HG02571 (cell line): ENCODE measurements at regions not wholly inside any gene's neighbourhood (a gene's known extent, or its start where the extent isn't known, plus 50 kb on each side); places are given as distances from the start of the nearest gene placed in this dataset.
"Not testable (repeated sequence)": the region's sequence is repeated elsewhere in the genome, so short reads cannot be mapped to it uniquely, and the experiment has no call there.

ENCODE experiments used
- ATAC-seq: cut with Tn5 transposase; IDR thresholded peaks from one replicate; pipeline ENCODE4 v1.9.1; 2021; ENCODE audit warnings: mild to moderate bottlenecking, moderate library complexity; ENCODE audit not compliant: unreplicated experiment

DNA sequence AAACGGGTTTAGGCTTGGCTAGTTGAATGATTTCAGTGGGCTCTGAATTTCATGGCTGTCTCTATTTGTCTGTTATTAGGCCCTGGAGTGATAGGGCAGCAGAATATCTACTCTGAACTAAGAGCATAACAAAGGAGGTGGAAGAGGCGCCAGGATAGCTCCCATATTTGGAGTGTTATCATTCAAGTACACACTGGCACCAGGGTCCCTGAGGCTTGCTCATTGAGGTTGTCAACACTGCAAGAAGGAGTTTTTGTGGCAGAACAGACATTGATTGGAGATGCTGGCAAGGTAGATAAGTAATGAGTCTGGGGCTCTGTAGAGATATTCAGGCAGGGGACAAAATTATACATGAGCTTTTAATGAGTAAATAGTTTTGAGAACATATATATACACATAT, 1748.4 kb downstream of the MRPL39 start:
- ATAC-seq = no peak

- no peak for ATAC-seq
Observed at GRCh38 chr21:23853796-23854379, 1753.4 kb downstream of the MRPL39 start.

GRCh38 chr21:23837564-23837963, 1769.7 kb downstream of the MRPL39 start:
- ATAC-seq = no peak

DNA sequence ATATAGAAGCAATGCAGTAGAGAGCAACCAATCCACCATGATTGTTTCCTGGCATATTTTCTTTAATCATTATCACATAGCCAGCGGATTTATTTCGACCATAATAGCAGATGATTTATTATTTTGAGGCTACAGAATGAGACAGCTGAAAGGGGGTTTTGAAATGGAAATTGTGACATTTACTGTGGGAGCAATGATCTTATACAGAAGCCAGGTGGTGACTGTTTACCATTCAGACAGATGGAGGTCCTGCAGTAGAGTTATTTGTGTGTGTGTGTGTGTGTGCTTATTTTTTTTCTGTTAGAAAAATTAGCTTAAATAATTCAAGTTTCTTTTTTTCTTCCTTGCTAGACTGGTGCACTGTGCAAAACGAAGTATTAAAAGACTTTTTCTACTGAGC, 1784.5 kb downstream of the MRPL39 start:
- no peak for ATAC-seq

DNA sequence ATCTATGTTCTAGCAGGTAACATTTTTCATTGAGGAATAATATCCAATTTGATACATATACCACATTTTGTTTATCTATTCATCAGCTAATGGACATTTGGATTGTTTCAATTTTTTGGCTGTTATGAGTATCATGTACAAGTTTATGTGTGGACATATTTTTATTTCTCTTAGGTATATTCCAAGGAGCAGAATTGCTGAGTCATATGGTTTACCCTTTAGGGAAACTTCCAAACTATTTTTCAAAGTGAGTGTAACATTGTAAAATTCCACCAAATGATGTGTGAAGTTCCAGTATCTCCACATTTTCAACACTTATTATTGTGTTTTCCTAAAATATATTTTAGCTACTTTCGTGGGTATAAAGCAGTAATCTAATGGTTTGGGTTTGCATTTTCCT, 1789.9 kb downstream of the MRPL39 start:
- ATAC-seq = no peak

- ATAC-seq = no peak
Observed at GRCh38 chr21:23812485-23812884, 1794.8 kb downstream of the MRPL39 start.

DNA sequence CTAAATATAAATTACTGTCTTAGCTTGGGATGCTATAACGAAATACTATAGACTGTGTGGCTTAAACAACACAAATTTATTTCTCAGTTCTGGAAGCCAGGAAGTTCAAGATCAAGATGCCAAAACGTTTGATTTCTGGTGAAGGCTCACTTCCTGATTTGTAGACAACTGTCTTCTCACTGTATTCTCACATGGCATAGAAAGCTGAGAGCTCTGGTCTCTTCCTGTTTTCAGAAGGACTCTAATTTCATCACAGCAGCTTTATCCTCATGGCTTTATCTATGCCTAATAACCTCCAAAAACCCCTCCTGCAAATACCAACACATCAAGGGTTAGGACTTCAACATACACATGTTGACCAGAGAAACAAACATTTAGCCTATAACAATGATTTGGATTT, 1795.5 kb downstream of the MRPL39 start:
- ATAC-seq = no peak

DNA sequence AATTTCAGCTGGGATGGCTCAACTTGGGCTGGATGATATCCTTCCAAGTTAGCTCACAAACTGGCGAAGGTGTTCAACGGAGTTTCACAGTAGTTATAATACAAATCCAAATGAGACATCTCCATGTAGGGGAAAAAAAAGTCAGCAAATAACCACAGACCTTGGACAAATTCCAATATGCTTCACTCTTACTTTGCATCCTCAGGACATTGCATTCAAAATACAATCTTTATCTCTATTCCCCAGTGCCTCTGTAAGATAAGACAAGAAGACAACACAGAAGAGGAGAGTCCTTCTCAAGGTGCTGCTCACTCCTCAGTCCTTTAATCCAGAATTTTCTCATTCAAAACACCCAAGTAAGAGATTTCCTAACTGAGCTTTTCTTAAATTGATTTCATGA, 1797.7 kb downstream of the MRPL39 start:
- no peak for ATAC-seq

GRCh38 chr21:23806966-23807548, 1800.2 kb downstream of the MRPL39 start:
- ATAC-seq = not testable (repeated sequence)

GRCh38 chr21:23804866-23805265, 1802.4 kb downstream of the MRPL39 start:
- no peak for ATAC-seq

DNA sequence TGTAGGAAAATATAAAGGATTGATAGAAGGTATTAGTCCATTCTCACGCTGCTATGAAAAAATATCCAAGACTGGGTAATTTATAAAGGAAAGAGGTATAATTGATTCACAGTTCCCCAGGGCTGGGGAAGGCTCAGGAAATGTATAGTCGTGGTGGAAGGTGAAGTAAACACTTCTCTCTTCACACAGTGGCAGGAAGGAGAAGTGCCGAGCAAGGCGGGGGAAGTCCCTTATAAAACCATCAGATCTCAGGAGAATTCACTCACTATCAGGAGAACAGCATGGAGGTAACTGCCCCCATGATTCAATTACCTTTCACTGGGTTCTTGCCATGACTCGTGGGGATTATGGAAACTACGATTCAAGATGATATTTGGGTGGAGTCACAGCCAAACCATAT, 1806.0 kb downstream of the MRPL39 start:
- no peak for ATAC-seq

DNA sequence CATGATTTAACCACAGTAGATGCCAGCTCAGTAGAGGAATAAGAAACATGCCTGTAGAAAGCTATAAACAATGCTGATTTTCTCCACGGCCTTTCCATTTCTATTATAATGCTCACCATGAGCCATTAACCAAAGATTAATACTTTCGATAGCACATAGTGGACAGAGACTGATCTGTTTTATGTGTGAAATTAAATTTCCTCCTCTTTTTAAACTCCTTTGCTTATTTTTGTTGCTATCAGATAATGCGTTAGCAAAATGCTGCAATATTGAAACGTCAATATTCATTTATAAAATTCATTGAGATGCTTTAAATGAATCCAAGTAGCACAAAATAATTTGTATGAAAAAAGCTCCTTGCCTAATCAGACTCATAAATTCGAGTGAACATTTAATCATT, 1807.9 kb downstream of the MRPL39 start:
- ATAC-seq = no peak

DNA sequence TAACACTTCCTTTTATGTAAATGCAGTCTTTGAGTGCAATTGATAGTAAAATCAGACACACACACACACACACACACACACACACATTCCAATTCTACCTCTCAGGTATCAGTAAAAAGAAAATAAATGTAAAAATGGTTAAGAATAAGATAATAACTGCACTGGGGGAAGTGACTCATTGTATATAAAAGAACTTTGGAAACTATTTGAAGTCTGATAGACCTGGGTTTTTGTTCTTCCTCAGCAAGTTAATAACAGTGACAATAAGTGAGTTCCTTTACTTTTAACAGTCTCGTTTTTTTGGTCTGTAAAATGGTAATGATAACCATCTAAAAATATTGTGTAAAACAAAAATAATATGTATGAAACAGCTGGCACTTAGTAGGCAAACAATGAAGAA, 1815.0 kb downstream of the MRPL39 start:
- no peak for ATAC-seq

GRCh38 chr21:23789864-23790263, 1817.4 kb downstream of the MRPL39 start:
- ATAC-seq = no peak

GRCh38 chr21:23780326-23780725, 1827.0 kb downstream of the MRPL39 start:
- ATAC-seq = no peak

DNA sequence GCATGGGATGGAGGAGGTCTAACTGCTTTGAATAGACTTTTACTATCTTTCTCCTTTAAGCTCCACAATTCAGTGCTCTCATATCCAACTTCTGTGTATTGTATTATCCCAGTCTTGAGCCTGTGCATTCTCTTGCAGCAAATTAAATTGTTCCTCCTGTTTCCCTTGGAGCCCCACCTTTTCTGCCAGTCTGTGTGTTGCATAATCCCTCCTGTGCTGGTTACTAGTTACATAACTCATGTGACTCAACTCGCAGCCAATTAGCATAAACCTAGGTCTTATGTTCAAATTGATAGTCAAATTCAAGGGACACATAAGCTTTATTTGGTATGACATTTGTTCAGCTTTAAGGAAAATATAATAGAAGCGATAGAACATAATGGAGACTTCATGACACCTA, 1863.5 kb downstream of the MRPL39 start:
- ATAC-seq = no peak

GRCh38 chr21:23740463-23740862, 1866.8 kb downstream of the MRPL39 start:
- no peak for ATAC-seq

- no peak for ATAC-seq
Observed at GRCh38 chr21:23732776-23733175, 1874.5 kb downstream of the MRPL39 start.

- ATAC-seq = no peak
Observed at GRCh38 chr21:23729331-23729730, 1878.0 kb downstream of the MRPL39 start.

DNA sequence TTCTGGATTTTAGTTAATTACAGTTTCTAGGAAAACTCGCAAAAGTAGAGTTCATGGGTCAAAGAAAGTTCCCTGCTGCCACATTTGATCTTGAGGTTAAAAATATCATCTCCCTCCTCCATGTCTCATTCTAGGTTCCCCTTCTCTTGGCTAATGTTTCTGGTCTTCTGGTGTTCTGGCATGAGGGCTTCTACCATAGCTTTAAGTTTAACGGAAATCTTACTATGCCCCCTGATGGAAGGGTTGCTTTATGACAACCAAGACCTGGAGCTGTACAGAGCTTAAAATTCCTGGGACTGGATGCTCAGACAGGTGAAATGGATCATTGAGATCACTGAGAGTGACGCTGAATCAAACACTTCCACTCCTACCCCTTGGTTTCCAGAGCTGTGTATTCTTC, 1881.7 kb downstream of the MRPL39 start:
- ATAC-seq = no peak

DNA sequence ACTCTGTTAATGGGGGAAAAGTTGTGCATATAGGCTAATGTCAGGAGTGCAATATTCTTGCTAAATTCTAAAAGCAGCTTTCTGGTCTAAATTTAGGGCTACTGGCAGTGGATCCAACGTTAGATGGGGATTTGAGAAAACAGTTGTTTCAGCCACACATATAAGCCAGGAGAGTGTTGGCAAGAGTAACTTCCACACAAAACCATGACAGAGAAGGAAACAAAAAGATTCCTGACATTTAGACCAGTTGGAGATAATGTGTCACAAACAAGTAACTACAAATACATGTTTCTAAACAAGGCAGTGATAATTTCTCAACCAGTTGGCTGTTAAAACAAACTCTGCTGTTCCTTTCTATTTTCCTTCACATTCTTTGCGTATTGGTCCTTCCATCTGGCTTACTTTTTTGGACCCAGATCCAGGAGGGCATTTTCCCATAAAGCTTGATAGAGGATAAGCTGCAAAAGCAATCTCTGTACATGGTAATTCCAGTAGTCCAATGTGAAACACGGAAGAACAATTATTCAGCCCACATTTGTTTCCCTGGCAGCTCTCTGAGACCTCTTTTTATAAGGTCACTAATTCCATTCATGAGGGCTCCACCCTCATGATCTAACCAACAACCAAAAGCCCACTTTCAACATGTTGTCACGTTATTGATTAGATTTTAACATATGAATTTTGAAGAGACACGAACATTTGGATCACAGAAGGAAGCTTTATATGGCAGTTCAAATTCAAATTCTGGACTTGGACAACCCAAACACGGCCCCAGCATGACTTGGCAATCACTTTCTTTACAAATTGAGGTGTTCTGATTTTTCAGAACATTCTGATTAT, 1888.6 kb downstream of the MRPL39 start:
- ATAC-seq = no peak

DNA sequence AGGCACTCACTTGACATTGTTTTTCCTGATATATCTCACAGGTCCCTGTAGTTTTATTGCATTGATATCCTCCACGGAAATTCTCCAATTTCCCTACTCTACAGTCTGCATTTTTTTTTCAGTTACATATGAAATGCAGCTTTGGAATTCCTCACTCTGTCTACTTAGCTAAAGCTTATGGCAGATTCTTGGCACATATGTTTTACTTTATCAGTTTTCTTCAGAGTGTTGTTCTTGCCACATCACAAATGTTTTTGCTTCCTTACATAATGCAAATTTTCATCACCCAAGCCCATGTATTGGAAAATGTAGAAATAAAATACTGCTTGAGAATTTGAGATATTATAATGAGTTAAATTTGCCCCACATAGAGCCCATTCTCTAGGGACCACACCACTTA, 1895.1 kb downstream of the MRPL39 start:
- no peak for ATAC-seq
